Activated T-cell treated with anti-CD3 and anti-CD28 coated beads, Interleukin-2, amount 50 U/mL, for 72 hours (primary cell): ENCODE measurements at regions not wholly inside any gene's neighbourhood (a gene's known extent, or its start where the extent isn't known, plus 50 kb on each side); places are given as distances from the start of the nearest gene placed in this dataset.

Source experiments
- ATAC-seq, 2 donors: fragments of 150-1000 bp; cut with Tn5 transposase; replicated peaks in 1 of 2; 2 replicates each; pipeline ENCODE4 v1.10.0; 2021; ENCODE audit warnings: moderate library complexity in 2 of 2, mild to moderate bottlenecking in 1 of 2
- DNase-seq, 2 donors: peaks; one replicate each; pipeline ENCODE4 v3.0.0; 2021 to 2022; ENCODE audit warnings: mixed read lengths in 1 of 2
- H3K27ac Mint-ChIP-seq: one replicate; pipeline ENCODE4 v1.8.0; 2022; ENCODE audit warnings: mild to moderate bottlenecking, moderate library complexity, mixed read lengths
- H3K27me3 Mint-ChIP-seq: one replicate; pipeline ENCODE4 v1.8.0; 2022; ENCODE audit warnings: low read depth, mixed read lengths
- H3K36me3 Mint-ChIP-seq, 2 donors: one replicate each; pipeline ENCODE4 v1.8.0; 2022; ENCODE audit warnings: mixed read lengths in 2 of 2, mild to moderate bottlenecking in 1 of 2; ENCODE audit not compliant: insufficient read depth in 2 of 2
- H3K4me1 Mint-ChIP-seq: one replicate; pipeline ENCODE4 v1.8.0; 2022; ENCODE audit warnings: low read depth, mixed read lengths
- H3K4me3 Mint-ChIP-seq, 2 donors: one replicate each; pipeline ENCODE4 v1.8.0; 2022; ENCODE audit warnings: mild to moderate bottlenecking in 2 of 2, mixed read lengths in 2 of 2, moderate library complexity in 2 of 2
- H3K9me3 Mint-ChIP-seq, 2 donors: one replicate each; pipeline ENCODE4 v1.8.0; 2022; ENCODE audit warnings: mixed read lengths in 2 of 2

GRCh38 chr12:58500399-58500798 lies 419.9 kb downstream of the LRIG3 start:
- no peak for DNase-seq
- H3K27me3 Mint-ChIP-seq: no peaks in the 10 kb centered on the region
- no peaks in the 10 kb centered on the region for H3K36me3 Mint-ChIP-seq
- no peak for ATAC-seq
- no peak overlapping the region for H3K4me3 Mint-ChIP-seq
- H3K27ac Mint-ChIP-seq: no peak overlapping the region
- no peaks in the 10 kb centered on the region for H3K4me1 Mint-ChIP-seq
- no peaks in the 10 kb centered on the region for H3K9me3 Mint-ChIP-seq

- Mint-ChIP-seq H3K4me3 (no peak overlapping the region), H3K27me3 (peaks cover 6% of the 10 kb centered on the region), H3K36me3 (no peaks in the 10 kb centered on the region), H3K4me1 (no peaks in the 10 kb centered on the region), H3K9me3 (no peaks in the 10 kb centered on the region), H3K27ac (no peak overlapping the region)
- DNase-seq (no peak), ATAC-seq (no peak)
Measured at GRCh38 chr12:58502226-58502625, 418.1 kb downstream of the LRIG3 start.

GRCh38 chr12:58502841-58503240 lies 417.5 kb downstream of the LRIG3 start:
- Mint-ChIP-seq H3K4me3 (no peak overlapping the region), H3K36me3 (no peaks in the 10 kb centered on the region), H3K9me3 (no peaks in the 10 kb centered on the region), H3K4me1 (no peaks in the 10 kb centered on the region), H3K27me3 (peaks cover 6% of the 10 kb centered on the region), H3K27ac (no peak overlapping the region)
- ATAC-seq (no peak), DNase-seq (no peak)

- Mint-ChIP-seq H3K4me3 (no peak overlapping the region), H3K36me3 (no peaks in the 10 kb centered on the region), H3K27ac (no peak overlapping the region), H3K9me3 (no peaks in the 10 kb centered on the region), H3K27me3 (peaks cover 6% of the 10 kb centered on the region), H3K4me1 (no peaks in the 10 kb centered on the region)
- DNase-seq (no peak), ATAC-seq (no peak)
Measured at GRCh38 chr12:58503731-58504130, 416.6 kb downstream of the LRIG3 start.

- no peaks in the 10 kb centered on the region for H3K4me1 Mint-ChIP-seq
- no peak overlapping the region for H3K27ac Mint-ChIP-seq
- DNase-seq (no peak), ATAC-seq (no peak)
- no peaks in the 10 kb centered on the region for H3K36me3 Mint-ChIP-seq
- H3K4me3 Mint-ChIP-seq: no peak overlapping the region
- H3K9me3 Mint-ChIP-seq: no peaks in the 10 kb centered on the region
- H3K27me3 Mint-ChIP-seq: peaks cover 6% of the 10 kb centered on the region
Measured at GRCh38 chr12:58504143-58504938, 416.0 kb downstream of the LRIG3 start.

- no peaks in the 10 kb centered on the region for H3K4me1 Mint-ChIP-seq
- ATAC-seq: no peak
- no peak overlapping the region for H3K4me3 Mint-ChIP-seq
- H3K27me3 Mint-ChIP-seq: peaks cover 6% of the 10 kb centered on the region
- no peaks in the 10 kb centered on the region for H3K36me3 Mint-ChIP-seq
- no peak overlapping the region for H3K27ac Mint-ChIP-seq
- peaks cover 2 to 5% of the 10 kb centered on the region in 2 donors for H3K9me3 Mint-ChIP-seq
- no peak for DNase-seq
Measured at GRCh38 chr12:58509116-58509885, 411.0 kb downstream of the LRIG3 start.

- H3K4me1 Mint-ChIP-seq: no peaks in the 10 kb centered on the region
- ATAC-seq: no peak
- H3K9me3 Mint-ChIP-seq: peaks cover 9 to 20% of the 10 kb centered on the region in 2 donors
- no peak for DNase-seq
- H3K27me3 Mint-ChIP-seq: no peaks in the 10 kb centered on the region
- no peak overlapping the region for H3K4me3 Mint-ChIP-seq
- no peak overlapping the region for H3K27ac Mint-ChIP-seq
- H3K36me3 Mint-ChIP-seq: peaks cover 0 to 2% of the 10 kb centered on the region in 2 donors
Measured at GRCh38 chr12:58513301-58513834, 406.9 kb downstream of the LRIG3 start.

GRCh38 chr12:58513852-58514251 lies 406.5 kb downstream of the LRIG3 start:
- Mint-ChIP-seq H3K27ac (no peak overlapping the region), H3K27me3 (no peaks in the 10 kb centered on the region), H3K4me3 (no peak overlapping the region), H3K4me1 (no peaks in the 10 kb centered on the region), H3K36me3 (peaks cover 0 to 5% of the 10 kb centered on the region in 2 donors), H3K9me3 (peaks cover 13 to 24% of the 10 kb centered on the region in 2 donors)
- DNase-seq (no peak), ATAC-seq (no peak)

- no peak overlapping the region for H3K27ac Mint-ChIP-seq
- no peak for ATAC-seq
- H3K9me3 Mint-ChIP-seq: peaks cover 11 to 23% of the 10 kb centered on the region in 2 donors
- no peaks in the 10 kb centered on the region for H3K27me3 Mint-ChIP-seq
- no peak for DNase-seq
- H3K36me3 Mint-ChIP-seq: peaks cover 0 to 8% of the 10 kb centered on the region in 2 donors
- H3K4me1 Mint-ChIP-seq: no peaks in the 10 kb centered on the region
- no peak overlapping the region for H3K4me3 Mint-ChIP-seq
Measured at GRCh38 chr12:58519839-58520238, 400.5 kb downstream of the LRIG3 start.

- Mint-ChIP-seq H3K27me3 (peaks cover 4% of the 10 kb centered on the region), H3K4me1 (no peaks in the 10 kb centered on the region), H3K9me3 (peaks cover 11 to 21% of the 10 kb centered on the region in 2 donors), H3K36me3 (peaks cover 0 to 8% of the 10 kb centered on the region in 2 donors), H3K4me3 (no peak overlapping the region), H3K27ac (no peak overlapping the region)
- no peak for DNase-seq
- no peak for ATAC-seq
Measured at GRCh38 chr12:58521152-58521551, 399.2 kb downstream of the LRIG3 start.

- Mint-ChIP-seq H3K4me1 (no peaks in the 10 kb centered on the region), H3K27ac (no peak overlapping the region), H3K27me3 (peaks cover 4% of the 10 kb centered on the region), H3K9me3 (peaks cover 10 to 16% of the 10 kb centered on the region in 2 donors), H3K4me3 (no peak overlapping the region), H3K36me3 (peaks cover 0 to 8% of the 10 kb centered on the region in 2 donors)
- ATAC-seq (no peak), DNase-seq (no peak)
Measured at GRCh38 chr12:58521796-58522195, 398.5 kb downstream of the LRIG3 start.

GRCh38 chr12:58523360-58523759 lies 396.9 kb downstream of the LRIG3 start:
- no peak overlapping the region for H3K27ac Mint-ChIP-seq
- ATAC-seq: no peak
- peaks cover 4 to 7% of the 10 kb centered on the region in 2 donors for H3K9me3 Mint-ChIP-seq
- no peak overlapping the region for H3K4me3 Mint-ChIP-seq
- no peak for DNase-seq
- H3K27me3 Mint-ChIP-seq: peaks cover 4% of the 10 kb centered on the region
- H3K4me1 Mint-ChIP-seq: no peaks in the 10 kb centered on the region
- H3K36me3 Mint-ChIP-seq: peaks cover 0 to 6% of the 10 kb centered on the region in 2 donors

- Mint-ChIP-seq H3K4me3 (no peak overlapping the region), H3K9me3 (no peaks in the 10 kb centered on the region), H3K36me3 (no peaks in the 10 kb centered on the region), H3K27ac (no peak overlapping the region), H3K27me3 (peaks cover 4% of the 10 kb centered on the region), H3K4me1 (no peaks in the 10 kb centered on the region)
- DNase-seq: no peak
- ATAC-seq: no peak
Measured at GRCh38 chr12:58528271-58528670, 392.0 kb downstream of the LRIG3 start.
